ENCODE measurements at regions not wholly inside any gene's neighbourhood (a gene's known extent, or its start where the extent isn't known, plus 50 kb on each side); places are given as distances from the start of the nearest gene placed in this dataset.

DNA sequence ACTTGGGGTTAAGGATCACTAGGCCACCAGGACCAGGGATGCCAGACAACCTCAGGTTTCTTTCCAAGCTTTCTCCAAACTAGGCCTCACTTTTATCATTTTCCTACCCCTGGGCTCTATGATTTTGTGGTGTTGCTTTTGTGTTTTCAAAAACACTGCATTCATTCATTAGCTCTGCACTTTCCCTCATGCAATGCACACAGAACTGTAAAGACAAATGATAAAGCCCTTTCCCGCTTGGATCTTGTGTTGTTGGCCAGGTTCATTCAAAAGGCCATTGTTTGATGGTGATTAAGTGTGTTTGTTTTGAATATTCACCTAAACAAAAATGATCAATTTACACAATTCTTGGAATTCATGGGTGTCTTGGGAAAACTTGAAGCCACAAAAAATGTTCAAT lies 210.7 kb upstream of the TNP1 start:
- no peak for DNase-seq

DNA sequence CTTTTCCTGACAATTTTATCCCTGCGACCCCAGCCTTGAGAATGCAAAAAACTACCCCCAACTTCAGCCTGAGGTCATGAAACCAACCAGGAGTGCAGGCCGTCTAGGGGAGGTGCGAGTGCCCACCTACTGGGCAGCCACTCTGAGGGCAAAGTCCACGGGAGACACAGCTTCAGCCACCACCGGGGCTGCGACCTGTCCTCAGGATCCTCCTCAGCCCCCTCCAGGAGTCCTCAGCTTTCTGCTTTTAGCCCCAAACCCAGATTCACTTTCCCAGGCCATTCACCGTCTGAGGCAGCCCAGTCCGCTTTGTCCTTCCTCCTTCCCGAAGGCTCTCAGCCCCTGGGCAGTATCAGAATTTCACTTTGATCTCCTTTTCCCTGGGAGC lies 210.2 kb upstream of the TNP1 start:
- no peak for DNase-seq

DNA sequence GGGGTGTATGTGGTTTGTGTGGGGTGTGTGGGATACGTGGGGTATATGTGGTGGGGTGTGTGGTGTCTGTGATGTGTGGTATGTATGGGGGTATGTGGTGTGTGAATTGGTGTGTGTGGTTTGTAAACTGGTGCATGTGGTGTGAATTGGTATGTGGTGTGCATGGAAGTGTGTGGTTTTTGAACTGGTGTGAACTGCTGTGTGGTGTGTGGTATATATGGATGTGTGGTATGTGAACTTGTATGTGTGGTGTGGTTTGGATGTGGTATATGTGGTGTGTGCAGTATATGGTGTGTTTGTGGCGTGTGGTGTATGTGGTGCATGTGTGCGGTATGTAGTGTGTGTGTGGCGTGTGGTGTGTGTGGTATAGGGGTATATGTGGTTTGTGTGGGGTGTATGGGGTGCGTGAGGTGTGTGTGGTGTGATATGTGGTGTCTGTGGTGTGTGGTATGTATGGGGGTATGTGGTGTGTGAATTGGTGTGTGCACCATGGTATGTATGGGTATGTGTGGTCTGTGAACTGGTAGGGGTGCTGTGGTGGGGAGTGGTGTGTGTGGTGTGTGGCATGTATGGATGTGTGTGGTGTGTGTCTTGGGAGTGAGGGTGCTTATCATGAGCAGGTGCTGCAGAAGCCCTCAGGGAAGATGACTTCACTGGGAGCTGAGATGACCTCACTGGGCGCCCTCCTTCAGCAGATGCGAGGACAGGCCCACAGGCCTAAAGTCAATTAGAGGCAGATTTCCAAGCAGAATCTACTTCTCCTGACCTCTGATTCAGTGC lies 209.6 kb upstream of the TNP1 start:
- no peak for DNase-seq

DNA sequence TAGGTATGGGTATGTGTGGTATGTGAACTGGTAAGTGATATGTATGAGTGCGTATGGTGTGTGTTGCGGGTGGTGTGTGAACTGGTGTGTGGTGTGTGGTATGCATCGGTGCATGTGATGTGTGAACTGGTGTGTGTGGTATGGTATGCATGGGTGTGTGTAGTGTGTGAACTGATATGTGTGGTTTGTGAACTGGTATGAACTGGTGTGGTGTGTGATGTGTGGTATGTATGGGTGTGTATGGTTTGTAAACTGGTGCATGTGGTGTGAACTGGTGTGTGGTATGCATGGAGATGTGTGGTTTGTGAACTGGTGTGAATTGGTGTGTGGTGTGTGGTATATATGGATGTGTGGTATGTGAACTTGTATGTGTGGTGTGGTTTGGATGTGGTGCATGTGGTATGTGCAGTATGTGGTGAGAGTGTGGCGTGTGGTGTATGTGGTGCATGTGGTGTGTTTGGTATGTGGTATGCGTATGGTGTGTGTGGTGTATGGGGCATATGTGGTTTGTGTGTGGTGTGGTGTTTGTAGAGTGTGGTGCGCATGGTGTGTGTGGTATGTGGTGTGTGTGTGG lies 208.9 kb upstream of the TNP1 start:
- DNase-seq = no peak

DNA sequence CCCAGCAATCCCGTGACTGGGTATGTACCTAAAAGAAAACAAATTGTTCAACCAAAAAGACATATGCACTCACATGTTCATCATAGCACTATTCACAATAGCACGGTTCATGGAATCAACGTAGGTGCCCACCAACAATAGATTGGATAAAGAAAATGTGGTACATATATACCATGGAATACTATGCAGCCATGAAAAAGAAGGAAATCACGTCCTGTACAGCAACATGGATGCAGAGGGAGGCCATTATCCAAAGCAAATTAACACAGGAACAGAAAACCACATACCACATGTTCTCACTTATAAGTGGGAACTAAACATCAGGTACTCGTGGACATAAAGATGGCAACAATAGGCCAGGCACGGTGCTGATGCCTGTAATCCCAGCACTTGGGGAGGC lies 207.9 kb upstream of the TNP1 start:
- no peak for DNase-seq

DNA sequence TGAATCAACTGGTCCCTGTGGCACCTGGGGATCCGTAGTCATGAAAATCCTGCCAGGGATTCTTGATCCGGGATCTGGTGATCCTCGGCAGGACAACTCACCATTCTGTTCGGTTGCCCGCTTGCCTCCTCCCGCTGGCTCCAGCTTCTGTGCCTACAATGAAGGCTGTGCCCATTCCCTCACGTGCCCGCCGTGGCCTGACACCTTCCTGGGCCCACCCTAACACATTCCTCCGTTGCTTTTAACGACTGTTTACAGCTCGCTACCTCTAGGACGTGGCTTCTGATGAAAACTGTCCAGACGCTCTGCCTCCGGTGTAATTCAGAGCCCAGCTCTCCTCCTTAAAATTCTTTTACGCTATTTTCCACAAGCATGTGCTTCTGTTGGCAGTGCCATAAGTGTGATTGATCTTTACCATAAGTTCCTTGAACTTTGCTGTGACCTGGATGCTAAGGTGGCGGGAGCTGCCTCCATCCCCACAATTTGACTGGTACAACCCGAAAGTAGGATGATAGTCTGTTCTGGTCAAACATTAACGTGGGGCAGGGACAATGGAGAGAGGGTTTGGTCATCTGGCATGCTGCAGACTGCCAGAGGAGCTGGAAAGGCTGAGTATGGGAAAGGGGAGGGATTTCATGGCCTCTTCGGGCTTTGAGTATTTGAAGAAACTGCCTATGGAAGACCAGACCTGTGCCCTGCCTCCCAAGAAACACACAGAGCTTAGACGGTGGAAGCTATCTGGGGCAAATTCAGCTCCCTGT lies 206.8 kb upstream of the TNP1 start:
- no peak for DNase-seq

DNA sequence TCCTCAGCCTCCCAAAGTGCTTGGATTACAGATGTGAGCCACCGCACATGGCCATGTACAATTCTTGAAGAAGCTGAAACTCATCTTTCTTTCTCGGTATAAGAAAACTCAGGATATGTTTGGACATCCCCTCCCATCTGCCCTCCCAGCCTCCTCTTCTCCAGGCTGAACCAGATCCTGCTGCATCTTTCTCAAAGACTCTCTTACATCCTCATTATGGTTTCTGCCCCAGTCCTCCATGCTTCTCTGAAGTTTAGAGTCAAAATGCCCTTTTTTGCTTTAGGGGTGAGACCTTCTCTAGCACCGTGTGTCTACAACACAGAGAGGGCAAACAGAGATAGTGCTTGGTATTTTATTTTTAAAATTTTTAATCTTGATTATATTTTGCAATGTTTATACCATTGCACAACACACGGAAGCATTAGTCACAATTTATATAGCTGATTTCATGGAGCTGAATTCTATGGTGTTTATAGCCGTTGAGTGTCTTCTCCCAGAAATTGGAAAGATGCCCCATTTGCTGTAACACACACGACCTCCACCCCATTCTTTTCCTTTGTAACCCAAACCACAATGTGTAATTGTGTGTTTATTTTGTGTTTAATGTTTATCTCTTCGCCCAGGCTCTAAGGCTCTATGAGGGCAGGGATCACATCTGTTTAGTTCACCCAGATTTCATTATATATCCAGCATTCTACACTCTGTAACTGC lies 206.0 kb upstream of the TNP1 start:
- no peak for DNase-seq

DNA sequence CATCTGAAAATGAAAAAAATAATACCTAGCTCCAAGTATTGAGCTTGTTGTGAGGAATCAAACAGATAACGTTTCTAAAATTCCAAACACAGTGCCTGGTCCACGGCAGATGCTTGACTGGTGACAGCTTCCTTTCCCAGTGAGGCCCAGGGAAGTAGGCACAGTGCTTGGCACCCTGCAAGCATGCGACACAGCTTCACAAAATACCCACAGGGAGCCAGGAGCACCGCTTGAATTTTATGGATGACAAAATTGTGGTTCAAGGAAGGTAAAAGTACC lies 205.1 kb upstream of the TNP1 start:
- DNase-seq = no peak

DNA sequence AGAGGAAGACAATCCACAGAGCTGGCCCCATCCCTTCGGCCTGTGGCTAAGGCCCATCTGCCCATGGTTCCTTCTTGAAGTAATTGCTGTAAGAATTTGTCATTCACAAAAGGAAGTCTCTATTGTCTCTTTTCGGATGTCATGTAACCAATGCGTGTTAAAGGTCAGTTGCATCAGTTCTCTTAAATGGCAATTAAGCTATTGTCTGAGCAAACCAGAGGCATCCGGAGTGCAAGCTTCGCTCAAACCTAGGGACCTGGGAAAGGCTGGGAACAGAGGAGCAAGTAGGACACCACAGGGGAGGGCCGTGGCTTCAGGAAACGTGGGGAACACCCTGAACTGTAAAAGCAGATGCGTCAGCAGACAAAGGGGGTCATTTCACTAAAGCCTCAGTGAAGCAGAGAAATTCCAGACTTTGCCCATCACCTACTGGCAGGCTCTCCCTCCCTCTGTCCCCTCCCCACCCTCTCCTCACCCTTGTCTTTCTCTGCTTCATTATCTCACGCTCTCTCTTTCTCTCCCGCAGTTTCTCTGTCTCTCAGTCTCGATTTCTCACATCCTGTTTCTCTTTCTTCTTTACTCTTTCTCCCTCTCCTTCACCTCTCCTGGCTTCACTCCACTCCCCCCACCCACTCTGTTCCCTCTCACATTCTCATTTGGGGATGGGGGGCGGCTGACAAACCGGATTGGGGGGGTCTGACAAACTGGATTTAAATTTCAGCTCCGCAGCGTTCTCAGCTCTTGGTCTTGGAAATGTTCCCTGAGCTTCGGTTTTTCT lies 204.6 kb upstream of the TNP1 start:
- no peak for DNase-seq

DNA sequence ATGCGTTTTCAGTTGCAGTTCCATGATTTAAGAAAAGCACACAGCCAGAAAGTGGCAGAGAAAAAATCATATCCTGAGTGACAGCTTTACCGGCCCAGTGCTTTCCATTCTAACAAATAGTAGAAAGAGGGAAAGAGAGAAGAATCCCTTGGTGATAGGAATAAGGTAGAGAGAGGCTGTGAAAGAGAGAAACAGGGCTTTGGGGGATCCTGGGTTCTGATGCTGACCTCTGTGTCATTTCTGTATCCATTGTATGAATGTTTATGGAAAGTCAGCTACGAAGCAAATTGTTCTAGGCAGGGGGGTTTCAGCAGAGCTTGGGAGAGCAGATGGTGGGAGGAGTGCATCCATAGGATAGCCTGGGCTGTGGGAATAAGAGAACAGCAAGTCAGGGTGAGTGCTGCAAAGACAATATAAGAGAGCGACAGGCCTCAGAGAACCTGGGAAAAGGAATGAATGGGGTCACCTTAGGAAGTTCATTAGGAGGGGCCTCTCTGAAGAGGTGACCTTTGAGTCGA lies 203.4 kb upstream of the TNP1 start:
- DNase-seq = no peak

DNA sequence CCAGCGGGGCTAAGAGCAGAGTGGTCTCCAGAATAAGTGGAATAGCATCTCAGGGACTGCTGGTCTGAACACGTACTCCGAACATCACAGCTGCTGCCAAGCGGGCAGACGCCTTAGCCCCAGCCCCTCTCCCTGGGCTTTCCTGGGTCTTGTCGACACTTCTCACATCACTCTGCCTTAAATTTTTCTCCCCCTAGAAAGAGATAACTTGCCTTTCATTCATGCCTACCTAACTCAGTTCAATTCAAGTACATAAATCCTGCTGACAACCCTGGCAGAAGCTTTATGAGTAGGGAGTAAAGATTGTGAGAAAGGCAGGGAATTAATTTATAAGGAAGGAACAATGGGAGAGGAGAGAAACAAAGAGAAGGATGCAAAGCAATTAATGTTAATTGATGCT lies 202.9 kb upstream of the TNP1 start:
- DNase-seq = no peak

DNA sequence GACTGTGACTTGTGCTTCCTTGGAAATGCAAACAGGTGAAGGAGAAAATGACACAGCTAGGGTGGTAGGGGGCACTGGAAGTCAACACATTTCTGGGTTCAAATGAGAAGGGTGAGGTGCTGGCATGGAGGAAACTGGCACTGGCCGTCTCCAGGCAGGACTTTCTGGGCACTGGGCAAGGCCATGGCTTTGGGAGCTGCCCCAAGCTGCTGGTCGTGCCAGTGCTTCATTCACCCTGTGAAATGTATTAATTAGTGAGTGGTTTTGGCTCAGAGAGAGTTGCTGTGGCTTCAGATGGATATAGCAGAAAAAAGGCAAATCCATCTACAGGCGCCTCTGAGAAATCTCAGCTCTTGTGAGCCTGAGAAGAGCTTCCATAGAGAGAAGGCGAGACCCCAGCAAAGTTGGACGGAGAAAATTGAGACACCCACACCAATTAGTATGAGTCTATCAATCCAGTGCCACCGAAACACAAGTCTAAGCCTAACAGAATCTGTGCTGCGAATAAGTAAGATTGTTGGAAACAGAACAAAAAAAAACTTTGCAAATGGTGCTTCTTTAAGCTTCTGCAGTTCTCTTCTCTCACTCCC lies 202.1 kb upstream of the TNP1 start:
- DNase-seq = no peak

DNA sequence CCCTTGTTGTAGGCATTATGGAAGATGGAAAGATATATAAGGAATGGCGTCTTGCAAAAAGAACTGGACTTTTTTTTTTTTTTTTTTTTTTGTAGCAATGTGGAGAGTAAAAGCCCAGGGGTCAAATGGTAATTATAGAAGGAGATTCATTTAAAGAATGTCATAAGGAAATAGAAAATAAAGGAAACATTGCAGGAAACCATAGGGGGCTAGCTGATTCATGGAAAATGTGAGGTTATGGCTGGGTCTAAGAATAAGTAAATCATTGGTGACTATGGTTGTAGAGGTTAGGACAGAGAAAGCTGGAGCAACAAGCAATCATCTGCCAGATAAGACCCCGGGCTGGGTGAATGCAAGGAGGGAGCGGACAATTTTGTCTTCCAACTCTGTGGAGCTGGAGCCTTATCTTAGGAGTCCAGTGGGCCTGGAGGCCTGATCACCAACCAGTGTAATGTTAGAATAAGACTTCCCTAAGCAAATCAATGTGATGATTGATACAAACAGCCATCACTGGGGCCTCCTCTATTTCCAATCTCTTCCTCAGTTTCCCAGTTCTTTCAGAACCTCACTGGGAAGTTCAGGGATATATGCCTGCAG lies 201.2 kb upstream of the TNP1 start:
- no peak for DNase-seq

DNA sequence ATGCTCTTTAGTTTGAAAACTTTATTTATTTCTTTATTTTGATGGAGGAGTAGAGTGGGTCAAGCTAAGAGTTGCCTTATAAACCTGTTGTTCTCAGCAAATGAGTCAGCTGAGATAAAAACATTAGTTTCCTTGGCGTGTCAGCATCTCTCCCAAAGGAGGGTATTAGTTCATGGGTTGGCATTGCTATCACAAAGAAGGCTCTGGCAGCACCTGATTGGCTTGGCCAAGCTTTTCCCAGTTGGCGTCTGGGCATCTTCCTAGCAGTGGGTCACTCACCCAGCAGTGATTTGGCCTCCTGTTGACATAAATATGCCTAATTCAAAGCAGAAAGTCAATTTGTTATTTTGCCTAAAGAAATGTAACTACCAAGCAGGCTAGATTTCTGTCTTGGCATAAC lies 200.7 kb upstream of the TNP1 start:
- no peak for DNase-seq

DNA sequence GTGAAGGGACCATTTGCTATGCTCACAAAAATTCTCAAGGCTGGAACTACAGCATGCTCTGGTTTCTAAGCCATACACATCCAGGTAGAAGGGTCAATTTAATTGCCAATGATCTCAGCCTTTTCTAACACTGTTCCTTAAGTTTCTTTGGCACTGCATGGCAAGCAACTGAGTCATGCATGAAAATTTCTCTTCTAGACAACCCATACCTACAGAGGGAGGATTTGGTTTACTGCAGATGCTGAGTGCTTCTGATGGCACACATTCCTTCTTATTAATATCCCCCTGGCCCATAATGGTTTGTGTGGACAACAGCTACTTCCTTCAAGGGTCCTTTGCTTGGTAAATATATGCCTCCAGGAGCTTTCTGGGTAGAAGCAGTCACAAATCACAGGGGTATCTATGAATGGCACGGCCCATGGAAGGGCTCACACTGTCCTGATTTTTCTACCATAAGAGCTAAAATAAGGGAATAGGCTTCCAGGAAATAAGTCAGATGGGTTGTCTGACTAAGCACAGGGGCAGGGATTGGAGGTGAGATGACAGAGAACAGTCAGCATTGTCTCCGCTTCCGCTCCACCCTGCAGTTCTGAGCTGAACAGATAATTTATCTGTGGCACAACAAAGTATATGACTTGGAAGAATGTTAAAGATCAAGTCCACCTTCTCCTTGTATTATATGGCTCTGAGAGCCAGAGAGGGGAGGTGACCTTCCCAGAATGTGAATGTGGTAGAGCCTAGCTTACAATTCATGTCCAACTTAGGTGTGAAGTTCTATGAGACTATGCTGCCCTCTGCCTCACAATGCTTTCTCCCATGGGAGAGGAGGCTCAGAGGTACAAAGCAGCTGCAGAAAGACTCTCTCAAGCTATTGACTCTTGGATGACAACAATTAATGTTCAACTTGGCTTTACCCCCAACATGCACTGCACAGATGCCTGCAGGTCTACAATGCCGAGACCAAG lies 199.2 kb upstream of the TNP1 start:
- DNase-seq = no peak

DNA sequence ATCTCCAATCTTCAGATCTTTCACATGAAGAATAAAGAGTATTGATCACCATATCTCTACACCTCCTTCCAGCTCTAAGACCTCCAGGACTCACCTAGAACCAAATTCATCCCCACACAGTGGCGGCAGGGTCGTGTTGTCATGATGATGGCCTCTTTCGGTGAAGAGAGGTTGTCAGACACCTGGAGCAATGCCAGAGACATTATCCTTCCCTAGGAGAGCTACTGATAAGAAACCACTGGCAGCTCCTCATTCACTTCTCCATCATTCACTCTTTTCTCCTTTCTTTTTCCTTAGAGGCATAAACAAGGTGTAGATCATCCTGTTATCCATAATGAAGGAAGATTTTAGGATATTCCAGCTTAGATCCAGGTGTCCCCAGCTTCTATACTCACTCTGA lies 197.9 kb upstream of the TNP1 start:
- no peak for DNase-seq

DNA sequence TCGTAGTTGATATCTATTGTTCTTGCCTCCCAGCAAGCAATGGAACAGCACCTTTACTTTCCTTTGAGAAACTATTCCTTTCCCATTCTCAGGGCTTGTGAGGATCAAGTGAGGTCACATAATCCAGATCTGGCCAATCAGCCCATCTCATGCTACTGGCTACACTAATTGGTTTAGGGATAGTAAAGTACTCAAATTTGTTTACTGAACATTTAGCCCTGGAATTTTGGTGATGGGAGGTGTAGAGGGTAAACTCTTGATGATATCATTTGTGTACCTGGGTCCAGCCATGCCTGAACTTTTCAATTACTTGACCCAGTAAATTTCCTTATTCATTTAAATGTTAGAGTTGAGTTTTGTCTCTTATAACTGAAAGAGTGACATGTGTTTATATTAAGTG lies 195.8 kb upstream of the TNP1 start:
- DNase-seq = peak; percentile 11

DNA sequence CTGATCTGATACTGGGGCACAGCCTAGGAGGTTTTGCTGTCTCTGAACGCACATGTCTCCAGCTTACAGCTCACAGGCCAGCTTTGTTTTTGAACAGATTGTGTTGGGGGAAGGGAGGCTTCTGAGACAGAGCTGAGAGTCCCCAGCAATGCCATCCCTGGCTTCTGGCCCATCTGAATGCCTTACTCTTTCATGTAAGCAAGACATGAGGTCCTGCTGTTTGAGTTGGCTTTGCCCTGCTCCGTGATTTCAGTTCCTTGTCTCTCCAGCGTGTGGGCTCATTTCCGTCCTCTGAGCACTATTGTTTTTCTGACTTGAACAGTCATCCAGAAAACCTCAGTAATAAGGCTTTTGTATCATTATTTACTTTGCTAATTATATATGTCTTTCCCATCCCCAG lies 194.9 kb upstream of the TNP1 start:
- peak; percentile 35 for DNase-seq

DNA sequence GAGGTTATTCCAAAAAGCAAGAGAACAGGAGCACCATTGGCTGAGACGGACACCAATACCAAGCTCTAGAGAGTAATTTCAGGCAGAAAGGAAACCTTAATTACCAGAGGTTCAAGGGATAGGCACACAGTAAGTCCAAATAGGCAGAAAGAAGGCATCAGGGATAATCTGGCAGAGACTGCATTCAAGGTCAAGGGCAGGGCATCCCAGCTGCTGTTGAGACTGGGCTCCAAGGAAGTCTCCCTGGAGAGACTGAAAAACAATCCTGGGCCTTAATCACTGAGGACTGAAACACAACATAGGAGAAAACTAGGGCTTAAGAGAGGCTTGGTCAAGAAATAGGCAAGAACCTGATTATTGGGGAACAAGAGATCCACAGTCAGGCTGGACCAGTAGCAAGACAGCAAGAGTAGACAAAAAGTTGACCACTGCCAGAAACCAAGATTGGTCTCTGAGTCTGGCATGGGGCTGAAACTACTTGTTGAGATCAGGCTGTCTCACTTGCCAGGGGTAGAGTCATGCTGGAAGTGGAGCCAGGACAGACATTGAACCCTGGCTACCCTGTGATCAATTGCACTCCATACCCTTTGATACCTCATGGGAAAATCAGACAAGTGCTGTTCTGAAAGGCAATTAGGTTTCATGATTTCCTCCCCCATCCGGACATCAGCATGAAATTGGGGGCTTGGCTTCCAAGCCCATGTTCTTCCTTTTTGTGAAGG lies 193.2 kb upstream of the TNP1 start:
- DNase-seq = no peak

DNA sequence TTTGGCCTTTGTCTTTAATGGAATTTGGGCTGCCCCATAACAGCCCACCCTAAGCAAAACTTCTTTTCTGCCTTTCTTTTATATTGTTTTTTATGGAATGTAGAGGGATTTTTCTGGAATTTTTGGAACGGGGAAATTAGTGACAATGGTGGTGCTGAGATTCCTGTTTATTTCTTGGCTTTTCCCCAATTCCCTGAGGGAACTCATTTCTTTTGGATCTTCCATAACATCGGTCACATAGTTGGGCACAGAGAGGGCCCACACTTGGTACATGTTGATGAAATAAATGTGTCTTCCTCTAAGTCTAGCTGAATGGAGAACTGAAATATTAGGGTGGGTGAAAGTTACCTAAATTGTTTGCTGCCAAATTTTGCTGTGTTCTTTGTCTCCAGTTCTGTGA lies 191.6 kb upstream of the TNP1 start:
- no peak for DNase-seq

Measured in DMS79 treated with DMSO at 0.1 percent for 48 hours (cell line).